IPS DF 6.9 (cell line): ENCODE measurements at regions not wholly inside any gene's neighbourhood (a gene's known extent, or its start where the extent isn't known, plus 50 kb on each side); places are given as distances from the start of the nearest gene placed in this dataset.

ENCODE experiments used
- DNase-seq: peaks from one replicate; pipeline ENCODE4 v3.0.0-alpha.2; 2013; ENCODE audit warnings: low read depth, low spot score
- H3K27ac ChIP-seq: one replicate; pipeline ENCODE4 v1.5.1; 2013; ENCODE audit warnings: low read length, control low read depth
- H3K27me3 ChIP-seq: 2 replicates; pipeline ENCODE4 v1.6.1; 2013; ENCODE audit warnings: mild to moderate bottlenecking, low read length; ENCODE audit not compliant: control insufficient read depth, insufficient read depth
- H3K36me3 ChIP-seq: 2 replicates; pipeline ENCODE4 v1.6.1; 2013; ENCODE audit warnings: low read length; ENCODE audit not compliant: control insufficient read depth, insufficient read depth
- H3K4me1 ChIP-seq: 2 replicates; pipeline ENCODE4 v1.6.1; 2013; ENCODE audit warnings: low read length; ENCODE audit not compliant: control insufficient read depth, insufficient read depth
- H3K4me3 ChIP-seq: 2 replicates; pipeline ENCODE4 v1.5.1; 2013; ENCODE audit warnings: mild to moderate bottlenecking, low read length
- H3K9me3 ChIP-seq: 2 replicates; pipeline ENCODE4 v1.6.1; 2013; ENCODE audit warnings: low read length, inconsistent platforms; ENCODE audit not compliant: control insufficient read depth, insufficient read depth
- WGBS: extraction: QIAGEN DNeasy Blood & Tissue Kit; methylation state at CpG from one replicate; pipeline ENCODE4 v1.1.7; 2013; ENCODE audit warnings: mixed read lengths, missing lambda C conversion rate; ENCODE audit not compliant: insufficient read length, insufficient coverage; 5-methylcytosine and 5-hydroxymethylcytosine counted together

DNA sequence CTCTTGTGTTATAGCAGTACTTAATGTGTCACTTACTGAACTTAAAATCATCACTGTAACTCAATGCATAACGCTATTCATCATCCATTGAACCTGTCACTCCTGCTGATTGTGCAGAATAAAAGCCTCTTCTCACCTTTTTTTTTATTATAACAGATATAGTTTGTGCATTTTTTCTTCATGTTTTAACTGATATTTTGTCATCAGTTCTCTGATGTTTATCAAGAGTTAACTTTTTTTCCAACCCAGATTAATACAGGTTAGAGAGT, 100.4 kb downstream of the SLIT2 start:
- Histone ChIP-seq H3K4me1 (peaks cover 2% of the 10 kb centered on the region), H3K4me3 (no peak overlapping the region), H3K36me3 (no peaks in the 10 kb centered on the region), H3K27ac (no peak overlapping the region), H3K9me3 (no peaks in the 10 kb centered on the region), H3K27me3 (no peaks in the 10 kb centered on the region)
- no peak for DNase-seq
- no CpG with 5 or more reads among the region's 1 CpG for WGBS

DNA sequence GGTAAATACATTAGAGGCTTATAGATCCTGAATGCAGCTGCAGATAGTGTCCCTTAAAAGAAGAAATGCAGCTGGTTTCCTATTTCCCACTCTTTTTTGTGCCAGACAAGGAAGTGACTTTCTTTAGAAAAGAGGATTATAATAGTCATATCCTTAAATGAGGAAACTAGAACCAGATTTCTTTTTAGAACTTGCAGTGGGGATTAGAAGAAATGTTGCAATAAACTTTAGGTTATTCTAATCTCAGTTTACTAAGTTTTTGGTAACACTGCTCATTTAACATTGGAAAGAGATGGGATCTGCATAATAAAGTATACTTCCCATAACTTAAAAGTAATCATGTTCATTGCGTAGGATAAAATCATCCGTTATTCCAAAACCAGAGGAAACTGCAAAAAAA, 101.9 kb downstream of the SLIT2 start:
- no peaks in the 10 kb centered on the region for H3K9me3 ChIP-seq
- H3K4me1 ChIP-seq, result peaks cover 2% of the 10 kb centered on the region
- H3K27ac ChIP-seq, result no peak overlapping the region
- DNase-seq, result no peak
- H3K4me3 ChIP-seq, result no peak overlapping the region
- no peaks in the 10 kb centered on the region for H3K36me3 ChIP-seq
- WGBS, result no CpG with 5 or more reads among the region's 2 CpGs
- H3K27me3 ChIP-seq, result no peaks in the 10 kb centered on the region

DNA sequence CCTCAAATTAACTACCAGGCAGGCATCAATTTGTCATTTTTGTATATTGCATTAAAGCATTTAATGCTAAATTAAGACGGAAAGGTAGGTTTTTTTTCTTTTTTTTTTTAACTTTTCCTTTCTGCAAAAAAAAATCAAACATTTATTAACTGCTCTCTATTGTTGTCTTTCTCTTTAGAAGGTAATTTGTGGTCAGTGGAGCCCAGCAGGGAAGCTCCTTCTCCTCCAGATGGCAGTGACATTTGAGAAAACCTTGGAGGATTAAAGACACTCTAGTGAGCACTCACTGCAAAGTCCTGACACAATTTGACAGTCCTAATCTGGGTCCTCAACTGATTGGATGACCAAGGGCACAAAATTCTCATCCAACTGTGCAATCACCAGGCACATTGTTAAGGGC, 102.4 kb downstream of the SLIT2 start:
- no CpG with 5 or more reads among the region's 1 CpG for WGBS

DNA sequence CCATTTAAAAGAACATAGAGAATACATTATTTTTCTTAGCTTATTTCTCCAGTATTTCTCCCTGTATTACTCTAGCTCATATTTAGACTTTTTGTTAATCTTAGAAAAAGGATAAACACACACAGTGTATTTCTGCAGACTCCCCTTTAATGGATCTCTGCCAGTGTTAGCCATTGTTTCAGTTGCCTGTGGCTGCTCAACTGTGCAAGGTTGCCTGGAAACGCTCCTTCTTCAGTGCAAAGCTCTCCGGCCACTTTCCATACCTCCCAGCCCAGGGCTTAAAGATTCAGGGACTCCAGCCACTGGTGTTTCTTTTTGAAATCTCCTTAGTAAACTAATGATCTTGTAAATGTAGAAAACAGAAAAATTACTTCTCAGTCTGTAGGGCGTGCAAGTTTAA, 104.9 kb downstream of the SLIT2 start:
- no peak overlapping the region for H3K4me3 ChIP-seq
- no peaks in the 10 kb centered on the region for H3K9me3 ChIP-seq
- no peaks in the 10 kb centered on the region for H3K36me3 ChIP-seq
- no peak for DNase-seq
- no CpG with 5 or more reads among the region's 3 CpGs for WGBS
- H3K4me1 ChIP-seq, result no peaks in the 10 kb centered on the region
- H3K27me3 ChIP-seq, result no peaks in the 10 kb centered on the region
- H3K27ac ChIP-seq, result no peak overlapping the region

More for the DNA sequence above, 102.4 kb downstream of the SLIT2 start:
- Histone ChIP-seq H3K27ac (no peak overlapping the region), H3K4me3 (no peak overlapping the region), H3K27me3 (no peaks in the 10 kb centered on the region), H3K4me1 (peaks cover 2% of the 10 kb centered on the region), H3K36me3 (no peaks in the 10 kb centered on the region), H3K9me3 (no peaks in the 10 kb centered on the region)
- DNase-seq, result no peak

DNA sequence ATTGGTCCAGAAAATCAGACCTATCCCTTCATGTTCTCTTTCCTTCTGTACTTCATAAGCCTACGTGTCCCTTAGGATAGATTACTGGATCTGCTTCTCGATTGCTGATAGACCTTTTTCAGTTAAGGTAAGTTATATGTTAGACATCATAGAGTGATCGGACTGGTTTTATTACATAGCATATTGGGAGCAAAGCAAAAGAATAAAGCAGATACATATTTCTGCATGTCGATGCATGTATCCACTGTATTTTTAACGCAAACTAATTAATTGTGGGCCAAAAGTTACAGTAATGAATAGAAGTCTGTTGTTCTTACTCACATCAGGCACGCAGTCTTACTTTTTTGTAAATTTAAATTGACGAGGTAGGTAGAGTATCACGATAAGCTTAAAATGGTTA, 106.4 kb downstream of the SLIT2 start:
- H3K4me1 ChIP-seq, result no peaks in the 10 kb centered on the region
- H3K27ac ChIP-seq, result no peak overlapping the region
- H3K4me3 ChIP-seq, result no peak overlapping the region
- DNase-seq, result no peak
- H3K9me3 ChIP-seq, result no peaks in the 10 kb centered on the region
- 100% methylated on average over 2 of the region's 8 CpGs for WGBS
- H3K27me3 ChIP-seq, result no peaks in the 10 kb centered on the region
- H3K36me3 ChIP-seq, result no peaks in the 10 kb centered on the region

DNA sequence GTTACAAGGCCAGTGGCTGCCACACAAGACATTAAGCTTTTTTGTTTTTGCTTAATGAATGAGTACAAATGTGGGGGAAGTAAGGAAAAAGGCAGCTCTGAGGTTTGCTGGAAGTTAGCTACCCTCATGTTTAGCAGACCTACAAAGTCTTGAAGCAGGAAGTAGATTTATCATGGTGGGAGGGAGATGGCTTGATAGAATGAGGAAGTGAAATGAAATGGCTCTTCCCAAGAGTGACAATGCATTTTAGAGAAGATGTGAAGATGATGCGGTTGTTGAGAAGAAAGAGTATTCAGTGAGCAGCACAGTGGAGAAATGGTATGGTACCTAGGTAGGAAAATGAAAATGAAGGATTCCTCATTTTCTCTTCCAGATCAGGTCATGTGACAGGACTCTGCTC, 108.0 kb downstream of the SLIT2 start:
- Histone ChIP-seq H3K27ac (no peak overlapping the region), H3K4me3 (no peak overlapping the region), H3K4me1 (no peaks in the 10 kb centered on the region), H3K27me3 (no peaks in the 10 kb centered on the region), H3K9me3 (no peaks in the 10 kb centered on the region), H3K36me3 (no peaks in the 10 kb centered on the region)
- no peak for DNase-seq
- no CpG with 5 or more reads among the region's 1 CpG for WGBS

DNA sequence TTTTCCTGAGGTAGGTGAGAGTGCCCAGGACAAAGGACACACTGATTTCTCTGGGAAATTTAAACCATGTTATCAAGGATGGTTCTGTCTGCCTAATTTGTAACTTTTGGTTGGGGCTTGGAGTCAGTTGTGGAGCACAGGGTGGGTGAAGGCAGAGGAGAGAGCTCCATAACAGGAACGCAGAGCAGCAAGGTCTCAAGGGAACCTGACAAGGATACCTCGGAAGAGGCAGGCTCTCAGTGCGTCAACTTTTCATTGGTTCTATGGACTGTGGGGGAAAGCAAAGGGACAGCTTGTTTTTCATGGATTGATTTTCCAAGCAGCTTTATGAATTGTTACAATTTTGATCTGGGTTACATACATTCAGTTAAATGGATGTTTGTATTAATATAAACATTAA, 110.4 kb downstream of the SLIT2 start:
- Histone ChIP-seq H3K36me3 (no peaks in the 10 kb centered on the region), H3K4me3 (no peak overlapping the region), H3K27me3 (no peaks in the 10 kb centered on the region), H3K9me3 (no peaks in the 10 kb centered on the region), H3K27ac (no peak overlapping the region), H3K4me1 (no peaks in the 10 kb centered on the region)
- no peak for DNase-seq
- WGBS, result no CpG with 5 or more reads among the region's 3 CpGs

DNA sequence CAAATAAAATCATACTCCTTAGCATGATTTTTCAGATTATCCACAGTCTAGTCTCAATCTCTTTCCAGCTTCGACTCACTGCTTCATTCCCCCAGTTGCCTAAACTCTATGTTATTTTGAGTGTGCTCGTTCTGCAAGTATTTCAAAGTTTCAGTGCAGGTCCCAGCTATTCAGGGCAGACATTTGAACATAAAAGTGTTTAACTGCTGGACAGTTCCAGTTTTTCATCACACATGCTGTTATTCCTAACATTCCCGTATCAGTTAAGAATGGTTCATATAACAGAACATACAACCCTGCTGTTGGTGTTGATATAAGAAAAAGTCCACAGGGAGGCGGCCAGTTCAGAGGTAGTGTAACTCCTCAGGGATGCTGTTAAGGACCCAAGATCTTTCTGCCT, 113.3 kb downstream of the SLIT2 start:
- no peaks in the 10 kb centered on the region for H3K9me3 ChIP-seq
- no peak for DNase-seq
- no peak overlapping the region for H3K27ac ChIP-seq
- H3K36me3 ChIP-seq, result no peaks in the 10 kb centered on the region
- WGBS, result no CpG with 5 or more reads among the region's 4 CpGs
- H3K4me3 ChIP-seq, result no peak overlapping the region
- H3K4me1 ChIP-seq, result no peaks in the 10 kb centered on the region; the same call in 1 of the 2 replicates
- no peaks in the 10 kb centered on the region for H3K27me3 ChIP-seq

DNA sequence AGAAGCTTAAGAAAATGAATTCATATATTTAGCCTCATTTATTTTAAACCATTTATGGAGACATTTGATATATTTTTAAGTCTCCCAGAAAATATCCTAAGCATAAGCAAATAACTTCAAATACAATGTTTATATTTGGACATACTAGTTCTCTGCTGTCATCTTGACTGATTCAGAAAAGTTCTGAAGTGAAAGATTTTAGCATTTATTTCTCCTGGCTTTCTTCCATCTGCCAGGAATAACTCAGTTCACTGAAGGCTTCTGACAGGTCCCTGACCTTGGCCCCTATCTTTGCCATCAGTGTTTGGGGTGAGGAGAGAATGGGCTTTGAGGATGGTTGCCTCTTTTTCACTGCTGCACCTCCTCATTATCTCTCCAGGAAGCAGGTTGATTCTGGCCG, 115.7 kb downstream of the SLIT2 start:
- Histone ChIP-seq H3K27ac (no peak overlapping the region), H3K4me1 (no peaks in the 10 kb centered on the region; the same call in 1 of the 2 replicates), H3K27me3 (no peaks in the 10 kb centered on the region), H3K36me3 (no peaks in the 10 kb centered on the region), H3K9me3 (no peaks in the 10 kb centered on the region), H3K4me3 (no peak overlapping the region)
- no peak for DNase-seq
- WGBS, result no CpG with 5 or more reads among the region's 1 CpG

DNA sequence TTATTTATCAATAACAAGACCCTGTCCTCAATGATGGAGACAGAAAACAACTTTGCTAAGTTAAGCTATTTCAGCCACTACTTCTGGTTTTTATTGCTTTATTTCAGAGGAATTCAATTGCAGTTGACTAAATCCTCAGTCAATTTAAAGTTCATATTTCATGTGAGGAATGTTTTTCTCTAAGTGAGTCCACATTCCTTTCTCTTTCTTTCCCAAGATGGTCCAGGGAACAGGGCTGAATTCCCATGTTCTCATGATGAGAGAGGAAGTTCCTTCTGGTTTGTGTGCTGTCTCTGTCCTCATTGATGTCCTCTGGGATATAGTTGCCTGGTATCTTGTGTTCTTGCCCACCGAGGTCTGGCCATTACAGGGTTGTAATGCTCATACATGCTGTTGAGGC, 117.2 kb downstream of the SLIT2 start:
- DNase-seq, result no peak
- H3K4me3 ChIP-seq, result no peak overlapping the region
- no peaks in the 10 kb centered on the region for H3K27me3 ChIP-seq
- no peaks in the 10 kb centered on the region for H3K9me3 ChIP-seq
- no peak overlapping the region for H3K27ac ChIP-seq
- no peaks in the 10 kb centered on the region for H3K36me3 ChIP-seq
- no peaks in the 10 kb centered on the region; the same call in 1 of the 2 replicates for H3K4me1 ChIP-seq
- no CpG with 5 or more reads among the region's 1 CpG for WGBS

DNA sequence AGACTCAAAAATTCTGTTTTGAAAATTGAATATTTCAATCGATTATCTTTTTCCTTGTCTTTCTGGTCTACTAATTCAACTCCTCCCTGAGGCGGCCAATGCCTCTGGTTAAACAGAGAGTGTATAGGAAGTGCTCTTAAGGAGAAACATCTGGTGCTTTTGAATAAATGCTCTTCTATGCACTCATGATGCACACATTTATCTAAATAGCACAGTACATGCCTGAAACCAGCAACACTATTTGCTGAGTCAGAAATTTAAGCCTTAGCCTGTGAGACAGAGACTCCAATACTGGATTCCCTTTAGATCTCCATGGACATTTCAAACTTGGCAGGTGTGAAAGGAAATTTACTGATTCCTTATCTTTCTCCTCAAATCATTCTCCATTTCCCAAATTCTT, 118.6 kb downstream of the SLIT2 start:
- no peak overlapping the region for H3K4me3 ChIP-seq
- H3K9me3 ChIP-seq, result no peaks in the 10 kb centered on the region
- no peak for DNase-seq
- H3K36me3 ChIP-seq, result no peaks in the 10 kb centered on the region
- no peaks in the 10 kb centered on the region; the same call in 1 of the 2 replicates for H3K4me1 ChIP-seq
- no peak overlapping the region for H3K27ac ChIP-seq
- WGBS, result no CpG with 5 or more reads among the region's 2 CpGs
- no peaks in the 10 kb centered on the region for H3K27me3 ChIP-seq
